Colonic mucosa (tissue), 4 donors: ENCODE measurements at regions not wholly inside any gene's neighbourhood (a gene's known extent, or its start where the extent isn't known, plus 50 kb on each side); places are given as distances from the start of the nearest gene placed in this dataset.

ENCODE experiments used
- DNase-seq: peaks from one replicate; pipeline ENCODE4 v3.0.0-alpha.2; 2020
- H3K27ac ChIP-seq: fragments of 200-600 bp; one replicate; pipeline ENCODE4 v1.8.0; 2021
- H3K27me3 ChIP-seq: fragments of 200-600 bp; one replicate; pipeline ENCODE4 v1.8.0; 2021
- H3K36me3 ChIP-seq: fragments of 200-600 bp; one replicate; pipeline ENCODE4 v1.8.0; 2021
- H3K4me1 ChIP-seq: fragments of 200-600 bp; one replicate; pipeline ENCODE4 v1.8.0; 2021; ENCODE audit warnings: mild to moderate bottlenecking
- H3K4me3 ChIP-seq: fragments of 200-600 bp; one replicate; pipeline ENCODE4 v1.8.0; 2021
- H3K9ac ChIP-seq, 2 donors: one replicate each; pipeline ENCODE4 v1.7.0; 2013; ENCODE audit warnings: control low read depth in 2 of 2, low read depth in 2 of 2, low read length in 2 of 2
- H3K9me3 ChIP-seq: fragments of 200-600 bp; one replicate; pipeline ENCODE4 v1.8.0; 2021
- intact Hi-C: fragments of 100-400 bp; cut with DNase I; formaldehyde crosslinking; loops from one replicate; pipeline ENCODE4 v1.14.1; 2022
- TF ChIP-seq, protein P1 (sequence below): fragments of 200-600 bp; IDR thresholded peaks from one replicate; pipeline ENCODE4 v1.8.0; 2022; ENCODE audit warnings: antibody characterized with exemption, mild to moderate bottlenecking
- donor health status: healthy.
- donor health status: DM: no; HTN: no; CAD: no.
- donor health status: DM: no; HTN: no; CAD: no.

DNA sequence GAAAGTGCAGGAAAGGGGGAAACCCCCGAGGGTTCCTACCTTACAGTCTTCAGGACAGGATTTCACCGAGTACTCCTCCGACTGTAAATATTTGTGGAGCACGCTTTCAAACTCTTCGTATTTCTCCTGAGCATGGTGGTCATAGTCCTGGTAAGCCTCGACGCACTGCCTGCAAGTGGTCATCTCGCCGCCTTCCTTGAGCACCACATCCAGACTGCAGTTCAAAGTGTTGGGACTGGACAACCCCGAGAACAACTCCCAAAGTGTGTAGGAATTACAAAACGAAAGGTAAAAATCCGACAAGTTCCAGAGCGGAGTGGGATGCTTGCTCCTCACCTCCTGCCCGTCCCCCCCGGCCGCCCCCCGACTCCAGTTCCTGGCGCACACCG is 349.7 kb downstream of the LIG4 start:
- Histone ChIP-seq H3K9ac (no peak overlapping the region), H3K4me1 (no peaks in the 10 kb centered on the region), H3K9me3 (no peaks in the 10 kb centered on the region), H3K27me3 (peaks cover 25% of the 10 kb centered on the region), H3K36me3 (no peaks in the 10 kb centered on the region), H3K4me3 (no peak overlapping the region), H3K27ac (no peak overlapping the region)
- intact Hi-C loops = no loop called here
- TF ChIP-seq, protein P1, sequence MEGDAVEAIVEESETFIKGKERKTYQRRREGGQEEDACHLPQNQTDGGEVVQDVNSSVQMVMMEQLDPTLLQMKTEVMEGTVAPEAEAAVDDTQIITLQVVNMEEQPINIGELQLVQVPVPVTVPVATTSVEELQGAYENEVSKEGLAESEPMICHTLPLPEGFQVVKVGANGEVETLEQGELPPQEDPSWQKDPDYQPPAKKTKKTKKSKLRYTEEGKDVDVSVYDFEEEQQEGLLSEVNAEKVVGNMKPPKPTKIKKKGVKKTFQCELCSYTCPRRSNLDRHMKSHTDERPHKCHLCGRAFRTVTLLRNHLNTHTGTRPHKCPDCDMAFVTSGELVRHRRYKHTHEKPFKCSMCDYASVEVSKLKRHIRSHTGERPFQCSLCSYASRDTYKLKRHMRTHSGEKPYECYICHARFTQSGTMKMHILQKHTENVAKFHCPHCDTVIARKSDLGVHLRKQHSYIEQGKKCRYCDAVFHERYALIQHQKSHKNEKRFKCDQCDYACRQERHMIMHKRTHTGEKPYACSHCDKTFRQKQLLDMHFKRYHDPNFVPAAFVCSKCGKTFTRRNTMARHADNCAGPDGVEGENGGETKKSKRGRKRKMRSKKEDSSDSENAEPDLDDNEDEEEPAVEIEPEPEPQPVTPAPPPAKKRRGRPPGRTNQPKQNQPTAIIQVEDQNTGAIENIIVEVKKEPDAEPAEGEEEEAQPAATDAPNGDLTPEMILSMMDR = no peak
- no peak for DNase-seq

DNA sequence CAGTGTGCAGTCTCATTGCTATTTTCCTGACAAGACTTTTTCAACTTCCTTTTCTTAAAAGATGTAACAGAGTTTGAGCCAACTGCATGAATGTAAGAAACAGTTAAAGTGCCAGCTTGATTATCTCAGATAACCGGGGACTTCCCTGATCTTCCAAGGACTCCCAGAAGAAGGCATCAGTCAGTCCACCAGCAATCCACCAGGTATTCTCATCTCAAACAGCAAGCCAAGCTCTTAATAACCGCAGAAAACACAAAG is 350.1 kb downstream of the LIG4 start:
- DNase-seq = no peak
- no peaks in the 10 kb centered on the region for H3K9me3 ChIP-seq
- TF ChIP-seq, protein P1 = no peak
- H3K36me3 ChIP-seq = no peaks in the 10 kb centered on the region
- no peaks in the 10 kb centered on the region for H3K4me1 ChIP-seq
- H3K27me3 ChIP-seq = peaks cover 25% of the 10 kb centered on the region
- intact Hi-C loops = no loop called here
- H3K27ac ChIP-seq = no peak overlapping the region
- H3K9ac ChIP-seq = no peak overlapping the region
- H3K4me3 ChIP-seq = no peak overlapping the region

DNA sequence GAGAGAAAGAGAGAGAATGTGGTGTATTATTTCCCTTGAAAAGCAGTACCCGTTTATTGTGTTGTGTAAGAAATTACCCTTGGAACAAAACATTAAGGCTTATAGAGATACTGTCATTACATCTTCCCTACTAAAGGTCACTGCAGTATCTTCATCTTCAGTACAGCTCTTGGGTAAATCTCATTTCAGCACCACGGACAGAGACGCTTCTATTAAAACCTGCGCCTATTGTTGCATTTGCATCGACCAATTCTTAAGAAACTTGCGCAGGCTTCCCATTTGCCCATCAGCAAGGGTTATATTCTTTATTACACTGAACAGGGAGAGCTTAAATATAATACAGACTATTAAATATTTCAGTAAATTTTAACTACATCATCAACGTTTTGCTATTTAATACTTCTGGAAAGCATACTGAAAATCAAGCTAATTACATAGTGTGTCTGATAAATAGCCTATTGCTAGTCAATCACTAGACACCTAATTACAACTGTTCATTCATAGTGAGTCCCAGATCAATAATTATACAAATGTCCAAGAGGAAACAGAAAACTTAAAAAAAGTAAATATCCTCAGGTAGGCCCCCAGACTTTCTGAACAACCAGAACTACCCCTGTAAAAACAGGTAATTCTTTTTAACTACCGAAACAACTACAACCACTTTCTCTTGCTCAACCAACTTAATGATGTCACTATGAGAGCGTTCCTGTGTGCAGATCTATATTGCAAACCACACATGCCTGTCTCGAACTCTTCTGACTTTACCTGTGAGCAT is 350.6 kb downstream of the LIG4 start:
- Histone ChIP-seq H3K27me3 (peaks cover 25% of the 10 kb centered on the region), H3K27ac (no peak overlapping the region), H3K4me1 (no peaks in the 10 kb centered on the region), H3K9me3 (no peaks in the 10 kb centered on the region), H3K36me3 (no peaks in the 10 kb centered on the region), H3K4me3 (no peak overlapping the region), H3K9ac (no peak overlapping the region)
- no peak for DNase-seq
- intact Hi-C loops = no loop called here
- TF ChIP-seq, protein P1 = no peak

DNA sequence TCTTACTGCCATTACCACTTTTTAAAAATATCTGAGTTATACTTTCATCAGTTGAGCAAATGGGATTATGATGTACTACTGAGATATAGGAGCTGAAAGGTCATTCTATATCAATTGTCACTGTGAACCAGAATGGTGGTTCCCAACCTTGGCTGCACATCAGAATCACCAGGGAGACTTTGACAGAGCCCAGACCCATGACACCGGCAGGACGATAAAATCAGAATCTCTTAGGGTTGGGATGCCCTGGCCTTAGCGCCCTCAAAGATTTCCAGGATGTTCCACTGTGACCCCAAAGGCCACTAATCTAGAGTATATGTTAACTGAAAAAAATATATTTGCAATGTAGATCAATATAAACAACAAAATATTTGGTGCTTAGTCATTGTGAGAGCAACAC is 355.1 kb downstream of the LIG4 start:
- Histone ChIP-seq H3K9ac (no peak overlapping the region), H3K36me3 (no peaks in the 10 kb centered on the region), H3K4me1 (no peaks in the 10 kb centered on the region), H3K27me3 (no peaks in the 10 kb centered on the region), H3K9me3 (no peaks in the 10 kb centered on the region), H3K27ac (no peak overlapping the region), H3K4me3 (no peak overlapping the region)
- TF ChIP-seq, protein P1 = no peak
- DNase-seq = no peak
- intact Hi-C loops = no loop called here

DNA sequence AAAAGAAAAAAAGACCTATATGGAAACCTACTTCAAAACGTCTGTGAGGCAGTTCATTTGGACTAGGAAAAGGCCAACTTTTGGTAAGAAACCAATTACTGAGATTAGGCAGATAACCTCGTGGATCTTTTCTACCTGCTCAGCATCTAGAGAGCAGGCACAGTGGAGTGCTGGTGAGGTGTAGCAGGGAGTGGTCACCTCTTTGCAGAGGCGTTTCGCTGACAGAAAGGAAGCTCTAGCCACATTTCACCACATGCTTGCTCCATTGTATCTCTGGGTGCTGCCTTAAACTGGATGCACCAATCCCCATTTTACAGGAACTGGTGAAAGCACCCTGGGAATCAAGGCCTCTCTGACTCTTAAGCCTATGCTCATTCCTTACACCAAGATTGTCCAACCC is 360.5 kb downstream of the LIG4 start:
- H3K27ac ChIP-seq = no peak overlapping the region
- no peak for DNase-seq
- H3K9me3 ChIP-seq = no peaks in the 10 kb centered on the region
- H3K36me3 ChIP-seq = no peaks in the 10 kb centered on the region
- no peak overlapping the region for H3K4me3 ChIP-seq
- H3K4me1 ChIP-seq = no peaks in the 10 kb centered on the region
- H3K27me3 ChIP-seq = no peaks in the 10 kb centered on the region
- no peak overlapping the region for H3K9ac ChIP-seq
- TF ChIP-seq, protein P1 = no peak
- intact Hi-C loops = no loop called here
